Mesendoderm (in vitro differentiated cells): ENCODE measurements at regions not wholly inside any gene's neighbourhood (a gene's known extent, or its start where the extent isn't known, plus 50 kb on each side); places are given as distances from the start of the nearest gene placed in this dataset.

Experiments used
- DNase-seq: peaks from one replicate; pipeline ENCODE4 v3.0.0; 2013
- H2AK5ac ChIP-seq: 2 replicates; pipeline ENCODE4 v1.6.1; 2013; ENCODE audit warnings: low read length, inconsistent platforms
- H2BK120ac ChIP-seq: 2 replicates; pipeline ENCODE4 v1.6.1; 2013; ENCODE audit warnings: low read depth, mild to moderate bottlenecking, low read length, moderate library complexity, mixed read lengths
- H2BK15ac ChIP-seq: replicated peaks from 2 replicates; pipeline ENCODE4 v1.6.1; 2013; ENCODE audit warnings: low read depth, mild to moderate bottlenecking, moderate library complexity
- H2BK5ac ChIP-seq: 2 replicates; pipeline ENCODE4 v1.6.1; 2013; ENCODE audit warnings: low read length, inconsistent platforms
- H3K18ac ChIP-seq: 2 replicates; pipeline ENCODE4 v1.6.1; 2013; ENCODE audit warnings: mild to moderate bottlenecking, low read length, mixed read lengths
- H3K23ac ChIP-seq: one replicate; pipeline ENCODE4 v1.6.1; 2013; ENCODE audit warnings: low read length
- H3K27ac ChIP-seq: 2 replicates; pipeline ENCODE4 v1.5.1; 2013; ENCODE audit warnings: low read depth, mild to moderate bottlenecking, inconsistent platforms, low read length, moderate library complexity
- H3K27me3 ChIP-seq: 2 replicates; pipeline ENCODE4 v1.6.1; 2013; ENCODE audit warnings: low read length, control low read depth, mild to moderate bottlenecking, inconsistent platforms; ENCODE audit not compliant: insufficient read depth, poor library complexity
- H3K36me3 ChIP-seq: 2 replicates; pipeline ENCODE4 v1.6.1; 2013; ENCODE audit warnings: low read length, inconsistent platforms; ENCODE audit not compliant: control insufficient read depth, insufficient read depth
- H3K4ac ChIP-seq: one replicate; pipeline ENCODE4 v1.6.1; 2013; ENCODE audit warnings: low read depth, mild to moderate bottlenecking, low read length, moderate library complexity
- H3K4me1 ChIP-seq: 2 replicates; pipeline ENCODE4 v1.6.1; 2013; ENCODE audit warnings: low read depth, low read length, inconsistent platforms; ENCODE audit not compliant: control insufficient read depth
- H3K4me2 ChIP-seq: 2 replicates; pipeline ENCODE4 v1.6.1; 2013; ENCODE audit warnings: low read length
- H3K4me3 ChIP-seq: 2 replicates; pipeline ENCODE4 v1.5.1; 2013; ENCODE audit warnings: mild to moderate bottlenecking, low read length
- H3K56ac ChIP-seq: one replicate; pipeline ENCODE4 v1.6.1; 2013; ENCODE audit warnings: low read length
- H3K79me1 ChIP-seq: 2 replicates; pipeline ENCODE4 v1.6.1; 2013; ENCODE audit warnings: low read length, inconsistent platforms
- H3K79me2 ChIP-seq: 2 replicates; pipeline ENCODE4 v1.6.1; 2013; ENCODE audit warnings: mild to moderate bottlenecking, low read length; ENCODE audit not compliant: control insufficient read depth, insufficient read depth
- H3K9ac ChIP-seq: 2 replicates; pipeline ENCODE4 v1.6.1; 2013; ENCODE audit warnings: low read length, inconsistent platforms
- H4K5ac ChIP-seq: one replicate; pipeline ENCODE4 v1.6.1; 2013; ENCODE audit warnings: low read length
- H4K8ac ChIP-seq: one replicate; pipeline ENCODE4 v1.6.1; 2013; ENCODE audit warnings: low read depth, mild to moderate bottlenecking, control low read depth, low read length, moderate library complexity
- WGBS: extraction: QIAGEN DNeasy Blood & Tissue Kit; methylation state at CpG from one replicate; pipeline ENCODE4 v1.1.7; 2013; ENCODE audit warnings: low lambda C conversion rate, missing lambda C conversion rate; ENCODE audit not compliant: insufficient coverage; ENCODE audit errors: extremely low coverage; 5-methylcytosine and 5-hydroxymethylcytosine counted together

DNA sequence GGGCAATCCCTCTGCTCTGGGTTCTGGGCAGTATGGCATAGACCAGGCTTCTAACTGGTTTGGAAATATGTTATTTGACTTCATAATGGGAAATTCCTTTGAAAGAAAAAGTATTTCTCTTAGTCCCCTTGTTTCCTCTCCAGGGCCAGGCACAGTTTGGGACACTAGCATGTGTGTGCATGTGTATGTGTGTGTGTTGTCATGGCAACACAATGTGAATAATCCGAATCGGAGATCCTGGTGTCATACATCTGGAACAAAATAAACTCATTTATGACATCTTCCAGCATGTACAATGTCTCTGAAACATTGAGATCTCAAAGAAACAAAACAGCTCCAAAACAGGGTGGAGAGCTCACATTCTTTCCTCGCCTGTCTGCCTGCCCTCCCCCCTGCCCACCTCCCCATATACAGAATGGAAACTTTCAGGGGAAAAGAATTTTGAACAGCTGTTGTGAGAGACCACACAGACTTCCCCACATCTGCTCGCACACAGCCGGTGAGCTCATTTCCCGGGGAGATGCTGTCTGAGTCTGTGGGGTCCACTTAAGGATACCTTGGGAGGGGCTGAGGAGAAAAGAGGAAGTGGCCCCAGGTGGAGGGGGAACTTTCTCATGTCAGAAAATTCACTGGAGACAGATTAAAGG is 55.5 kb upstream of the PARP11 start:
- H3K18ac ChIP-seq, result no peak overlapping the region
- H4K8ac ChIP-seq, result no peak overlapping the region
- DNase-seq, result peak; percentile 17
- no peak overlapping the region for H3K9ac ChIP-seq
- no peaks in the 10 kb centered on the region for H3K79me2 ChIP-seq
- H3K4me1 ChIP-seq, result peaks cover 6% of the 10 kb centered on the region
- H3K27me3 ChIP-seq, result no peaks in the 10 kb centered on the region
- no peak overlapping the region for H2AK5ac ChIP-seq
- no peak overlapping the region for H3K4me3 ChIP-seq
- H3K23ac ChIP-seq, result no peak overlapping the region
- no peaks in the 10 kb centered on the region for H3K79me1 ChIP-seq
- no peak overlapping the region for H4K5ac ChIP-seq
- no peak overlapping the region for H2BK5ac ChIP-seq
- no peak overlapping the region for H3K56ac ChIP-seq
- no peaks in the 10 kb centered on the region for H3K36me3 ChIP-seq
- H3K4me2 ChIP-seq, result no peak overlapping the region
- H2BK120ac ChIP-seq, result no peak overlapping the region
- no CpG with 5 or more reads among the region's 6 CpGs for WGBS
- H2BK15ac ChIP-seq, result no peak overlapping the region
- H3K27ac ChIP-seq, result no peak overlapping the region
- H3K4ac ChIP-seq, result no peak overlapping the region

DNA sequence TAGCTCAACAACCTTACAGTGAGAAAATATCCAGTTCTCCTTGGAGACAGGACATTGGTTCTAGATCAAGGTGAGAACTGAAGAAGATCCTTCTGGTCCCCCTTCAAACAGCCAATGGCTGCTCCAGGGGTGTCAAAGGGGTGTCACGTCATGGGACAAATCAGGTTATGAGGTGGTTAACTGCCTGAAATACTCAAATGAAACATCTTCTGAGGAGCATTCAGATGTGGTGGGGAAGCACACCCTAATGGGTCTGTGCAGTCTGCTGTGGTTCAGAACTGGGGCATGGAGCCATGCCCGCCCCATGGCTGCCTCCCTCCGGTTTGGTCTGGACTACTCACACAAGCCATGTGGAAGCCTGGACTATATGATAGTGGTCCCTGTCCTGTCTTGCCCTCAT is 52.4 kb upstream of the PARP11 start:
- H3K27me3 ChIP-seq, result no peaks in the 10 kb centered on the region
- no peak overlapping the region for H3K56ac ChIP-seq
- no peak for DNase-seq
- H4K5ac ChIP-seq, result no peak overlapping the region
- H3K36me3 ChIP-seq, result no peaks in the 10 kb centered on the region
- no peak overlapping the region for H2BK120ac ChIP-seq
- H3K23ac ChIP-seq, result no peak overlapping the region
- no peak overlapping the region for H3K4me3 ChIP-seq
- peaks cover 8% of the 10 kb centered on the region for H3K4me1 ChIP-seq
- H3K79me2 ChIP-seq, result no peaks in the 10 kb centered on the region
- H2BK5ac ChIP-seq, result no peak overlapping the region
- H3K9ac ChIP-seq, result no peak overlapping the region
- no peak overlapping the region for H2BK15ac ChIP-seq
- H3K18ac ChIP-seq, result no peak overlapping the region
- H3K4ac ChIP-seq, result no peak overlapping the region
- H4K8ac ChIP-seq, result no peak overlapping the region
- H3K4me2 ChIP-seq, result no peak overlapping the region
- H3K79me1 ChIP-seq, result no peaks in the 10 kb centered on the region
- no peak overlapping the region for H2AK5ac ChIP-seq
- H3K27ac ChIP-seq, result no peak overlapping the region
- WGBS, result no CpG with 5 or more reads among the region's 3 CpGs

DNA sequence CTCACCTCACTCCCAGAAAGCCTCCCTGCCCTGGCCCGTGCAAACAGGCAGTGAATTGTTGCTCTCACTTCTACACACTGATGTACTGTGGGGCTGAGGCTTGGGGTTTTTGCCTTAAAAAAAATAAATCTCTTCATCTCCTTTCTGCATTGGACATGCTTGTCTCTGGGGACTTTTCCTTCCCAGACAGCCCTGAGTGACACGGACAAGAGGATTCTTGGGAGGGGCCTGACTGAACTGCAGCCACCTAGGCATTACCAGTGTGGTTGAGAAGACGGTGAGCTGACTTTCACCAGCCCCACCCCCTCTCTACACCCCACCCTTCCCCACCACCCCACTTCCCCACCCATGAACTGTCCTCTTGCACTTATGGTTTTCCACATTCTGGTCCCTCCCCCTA is 51.6 kb upstream of the PARP11 start:
- H3K4me1 ChIP-seq, result peaks cover 10% of the 10 kb centered on the region
- no peaks in the 10 kb centered on the region for H3K79me2 ChIP-seq

DNA sequence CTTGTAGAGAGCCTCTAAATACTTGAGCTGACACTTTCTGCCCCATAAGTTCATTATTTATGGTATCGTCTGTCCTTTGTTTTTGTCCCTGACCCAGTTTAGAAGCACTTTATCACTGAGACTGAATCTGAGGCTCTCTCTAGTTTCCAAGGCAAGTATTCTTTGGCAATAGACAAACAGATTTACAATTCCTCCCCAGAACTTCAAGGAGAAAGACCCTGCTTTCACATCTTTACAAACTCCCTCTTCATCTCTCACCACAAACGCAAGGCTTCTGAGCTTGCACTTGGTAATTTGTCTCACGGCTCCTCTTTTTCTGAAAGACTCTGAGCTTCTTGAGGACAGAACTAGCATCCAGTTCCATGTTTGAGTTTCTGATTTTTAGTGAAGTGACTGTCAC is 49.8 kb upstream of the PARP11 start:
- no peak for DNase-seq
- no peak overlapping the region for H3K27ac ChIP-seq
- no CpG with 5 or more reads among the region's 3 CpGs for WGBS
- no peak overlapping the region for H3K4me3 ChIP-seq
- H2AK5ac ChIP-seq, result no peak overlapping the region
- H3K18ac ChIP-seq, result no peak overlapping the region
- H3K27me3 ChIP-seq, result no peaks in the 10 kb centered on the region
- no peaks in the 10 kb centered on the region for H3K79me2 ChIP-seq
- H4K5ac ChIP-seq, result no peak overlapping the region
- no peaks in the 10 kb centered on the region for H3K79me1 ChIP-seq
- H3K36me3 ChIP-seq, result no peaks in the 10 kb centered on the region
- no peak overlapping the region for H2BK5ac ChIP-seq
- no peak overlapping the region for H3K56ac ChIP-seq
- no peak overlapping the region for H3K23ac ChIP-seq
- H3K9ac ChIP-seq, result no peak overlapping the region
- peaks cover 8% of the 10 kb centered on the region for H3K4me1 ChIP-seq
- H4K8ac ChIP-seq, result no peak overlapping the region
- H3K4me2 ChIP-seq, result no peak overlapping the region
- no peak overlapping the region for H2BK120ac ChIP-seq
- H2BK15ac ChIP-seq, result no peak overlapping the region
- no peak overlapping the region for H3K4ac ChIP-seq

More for the DNA sequence above, 51.6 kb upstream of the PARP11 start:
- no CpG with 5 or more reads among the region's 3 CpGs for WGBS
- no peak overlapping the region for H2AK5ac ChIP-seq
- H3K23ac ChIP-seq, result no peak overlapping the region
- no peak overlapping the region for H3K27ac ChIP-seq
- H3K36me3 ChIP-seq, result no peaks in the 10 kb centered on the region
- no peak overlapping the region for H3K9ac ChIP-seq
- no peak overlapping the region for H3K4me3 ChIP-seq
- no peak overlapping the region for H3K4me2 ChIP-seq
- no peaks in the 10 kb centered on the region for H3K27me3 ChIP-seq
- no peak overlapping the region for H2BK120ac ChIP-seq
- no peak for DNase-seq
- no peak overlapping the region for H3K4ac ChIP-seq
- H3K79me1 ChIP-seq, result no peaks in the 10 kb centered on the region
- H3K18ac ChIP-seq, result no peak overlapping the region
- H2BK5ac ChIP-seq, result no peak overlapping the region
- no peak overlapping the region for H3K56ac ChIP-seq
- no peak overlapping the region for H2BK15ac ChIP-seq
- no peak overlapping the region for H4K5ac ChIP-seq
- no peak overlapping the region for H4K8ac ChIP-seq
